GM23248 (cell line): ENCODE measurements at regions not wholly inside any gene's neighbourhood (a gene's known extent, or its start where the extent isn't known, plus 50 kb on each side); places are given as distances from the start of the nearest gene placed in this dataset.

Experiments used
- DNase-seq: peaks from one replicate; pipeline ENCODE4 v3.0.0-alpha.2; 2015
- H2AFZ ChIP-seq: fragments of 200-600 bp; sonication (generic); 2 replicates; pipeline ENCODE4 v1.6.1; 2016; ENCODE audit warnings: antibody characterized with exemption
- H3F3A ChIP-seq: fragments of 200-600 bp; sonication (generic); 2 replicates; pipeline ENCODE4 v1.6.1; 2016; ENCODE audit warnings: mild to moderate bottlenecking, antibody characterized with exemption, mixed run types; ENCODE audit not compliant: insufficient read depth
- H3K27ac ChIP-seq: fragments of 200-600 bp; sonication (generic); 2 replicates; pipeline ENCODE4 v1.5.1; 2016; ENCODE audit warnings: mild to moderate bottlenecking
- H3K27me3 ChIP-seq: fragments of 200-600 bp; sonication (generic); replicated peaks from 2 replicates; pipeline ENCODE4 v1.6.1; 2016; ENCODE audit warnings: mild to moderate bottlenecking; ENCODE audit not compliant: insufficient read depth
- H3K36me3 ChIP-seq: fragments of 200-600 bp; sonication (generic); 2 replicates; pipeline ENCODE4 v1.6.1; 2016; ENCODE audit warnings: low read depth, mild to moderate bottlenecking
- H3K4me1 ChIP-seq: fragments of 200-600 bp; sonication (generic); 2 replicates; pipeline ENCODE4 v1.6.1; 2016; ENCODE audit warnings: mild to moderate bottlenecking; ENCODE audit not compliant: insufficient read depth
- H3K4me2 ChIP-seq: fragments of 200-600 bp; sonication (generic); one replicate; pipeline ENCODE4 v1.6.1; 2016; ENCODE audit warnings: mild to moderate bottlenecking; ENCODE audit not compliant: unreplicated experiment
- H3K4me3 ChIP-seq: fragments of 200-600 bp; sonication (generic); 2 replicates; pipeline ENCODE4 v1.5.1; 2016; ENCODE audit warnings: mild to moderate bottlenecking
- H3K79me2 ChIP-seq: fragments of 200-600 bp; sonication (generic); 2 replicates; pipeline ENCODE4 v1.6.1; 2016; ENCODE audit warnings: mild to moderate bottlenecking; ENCODE audit not compliant: insufficient read depth
- H3K9ac ChIP-seq: fragments of 200-600 bp; sonication (generic); 2 replicates; pipeline ENCODE4 v1.6.1; 2016; ENCODE audit warnings: mild to moderate bottlenecking
- H3K9me2 ChIP-seq: fragments of 200-600 bp; sonication (generic); 2 replicates; pipeline ENCODE4 v1.6.1; 2016; ENCODE audit warnings: mixed run types, mild to moderate bottlenecking, moderate library complexity; ENCODE audit not compliant: insufficient read depth
- H3K9me3 ChIP-seq: fragments of 200-600 bp; sonication (generic); one replicate; pipeline ENCODE4 v1.6.1; 2017; ENCODE audit warnings: low read depth
- H4K20me1 ChIP-seq: fragments of 200-600 bp; sonication (generic); 2 replicates; pipeline ENCODE4 v1.6.0; 2016; ENCODE audit not compliant: insufficient read depth
- EZH2 ChIP-seq: fragments of 200-600 bp; sonication (generic); IDR thresholded peaks from 2 replicates; pipeline ENCODE4 v1.6.1; 2018; ENCODE audit warnings: antibody characterized with exemption, mild to moderate bottlenecking; ENCODE audit not compliant: insufficient read depth, poor library complexity, severe bottlenecking
- EZH2phosphoT487 ChIP-seq: fragments of 200-600 bp; sonication (generic); IDR thresholded peaks from 2 replicates; pipeline ENCODE4 v1.6.1; 2018; ENCODE audit warnings: antibody characterized with exemption, moderate library complexity, mild to moderate bottlenecking, low read depth; ENCODE audit not compliant: insufficient read depth
- WGBS, 2 experiments: methylation state at CpG; one replicate each; pipeline ENCODE4 v1.1.6; 2015 to 2017; ENCODE audit warnings: low lambda C conversion rate in 2 of 2, low coverage in 1 of 2; ENCODE audit errors: missing lambda C conversion rate in 2 of 2; 5-methylcytosine and 5-hydroxymethylcytosine counted together
- in situ Hi-C: fragments of 300-500 bp; cut with MboI; formaldehyde crosslinking; loops from 2 replicates; pipeline ENCODE4 v1.15.0; 2020

DNA sequence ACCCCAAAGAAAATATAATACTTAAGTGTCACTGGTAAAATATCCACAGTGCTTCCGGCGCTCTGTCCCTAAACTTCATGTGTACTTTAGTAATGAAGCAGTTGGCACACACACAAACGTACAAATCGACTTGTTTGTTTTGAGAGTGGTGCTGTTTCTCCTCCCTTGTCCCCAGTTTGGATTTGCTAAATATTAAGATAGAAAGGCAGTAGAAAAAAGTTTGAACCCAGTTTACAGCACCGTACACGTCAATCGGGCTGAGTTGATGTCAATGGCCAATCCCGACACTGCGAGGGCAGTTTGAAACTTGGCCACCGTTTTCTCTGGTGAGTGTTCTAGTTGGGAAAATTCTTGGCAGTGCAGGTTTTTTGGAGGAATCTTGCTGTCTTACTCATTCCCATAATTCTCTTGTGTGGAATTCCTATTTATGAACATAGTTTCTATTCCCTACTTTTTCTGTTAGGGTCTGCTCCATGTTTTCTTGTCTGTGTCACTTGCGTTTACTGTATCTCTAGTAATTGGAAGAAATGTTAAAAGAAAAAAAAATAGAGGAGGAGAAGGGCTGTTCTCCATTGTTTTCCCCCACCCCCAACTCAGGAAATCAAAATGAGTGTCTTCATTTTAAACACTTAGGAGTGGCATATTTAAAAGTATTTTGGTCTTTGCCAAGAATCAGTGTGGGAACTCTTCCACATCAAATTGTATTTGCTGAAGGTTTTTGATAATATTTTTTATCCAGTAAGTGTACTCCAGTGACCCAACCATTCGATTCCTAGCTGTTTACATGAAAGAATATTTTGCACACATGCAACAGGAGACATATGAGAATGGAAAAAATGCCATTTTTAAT is 72.3 kb downstream of the OR2B2 start:
- peak overlapping the region; percentile 99 for H3K4me3 ChIP-seq
- peak overlapping the region; percentile 100 for H3K27ac ChIP-seq
- peaks cover 28% of the 10 kb centered on the region for H3K79me2 ChIP-seq
- peaks cover 38% of the 10 kb centered on the region for H3F3A ChIP-seq
- no peaks in the 10 kb centered on the region for H3K9me2 ChIP-seq
- no peaks in the 10 kb centered on the region for H3K9me3 ChIP-seq
- H3K4me2 ChIP-seq = peak overlapping the region; percentile 97
- H2AFZ ChIP-seq = peak overlapping the region; percentile 80
- in situ Hi-C loops = no loop called here
- peaks cover 22% of the 10 kb centered on the region for H3K4me1 ChIP-seq
- H3K27me3 ChIP-seq = no peaks in the 10 kb centered on the region
- 9% methylated on average over 12 of the region's 12 CpGs for WGBS, 2 experiments
- no peak for TF ChIP-seq EZH2
- TF ChIP-seq EZH2phosphoT487 = no peak
- peak overlapping the region; percentile 100 for H3K9ac ChIP-seq
- peak; percentile 91 for DNase-seq
- no peaks in the 10 kb centered on the region for H3K36me3 ChIP-seq
- no peaks in the 10 kb centered on the region for H4K20me1 ChIP-seq

DNA sequence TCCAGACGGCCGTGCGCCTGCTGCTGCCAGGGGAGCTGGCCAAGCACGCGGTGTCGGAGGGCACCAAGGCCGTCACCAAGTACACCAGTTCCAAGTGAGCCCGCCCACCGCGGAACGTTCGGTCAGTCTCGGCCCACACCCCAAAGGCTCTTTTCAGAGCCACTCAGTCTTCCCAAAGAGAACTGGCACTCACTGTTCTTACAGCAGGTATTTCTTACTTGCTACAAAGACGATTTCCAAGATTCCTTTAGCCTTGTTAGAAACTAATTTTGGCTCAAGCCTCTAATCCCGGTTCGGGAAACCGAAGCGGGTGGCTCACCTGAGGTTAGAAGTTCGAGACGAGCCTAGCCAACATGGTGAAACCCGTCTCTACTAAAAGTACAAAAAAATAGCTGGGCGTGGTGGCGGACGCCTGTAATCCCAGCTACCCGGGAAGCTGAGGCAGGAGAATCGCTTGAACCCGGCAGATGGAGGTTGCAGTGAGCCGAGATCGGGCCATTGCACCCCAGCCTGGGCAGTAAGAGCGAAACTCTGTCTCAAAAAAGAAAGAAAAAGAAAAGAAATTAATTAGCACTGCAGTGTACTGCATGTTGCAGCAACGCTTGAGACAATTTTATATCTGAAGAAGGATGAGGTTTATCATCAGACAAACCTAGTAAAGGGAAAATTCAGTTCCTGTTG is 73.1 kb downstream of the OR2B2 start:
- H3K9ac ChIP-seq = peak overlapping the region; percentile 100
- peak overlapping the region; percentile 97 for H3K4me2 ChIP-seq
- H3K9me3 ChIP-seq = no peaks in the 10 kb centered on the region
- in situ Hi-C loops = no loop called here
- peak overlapping the region; percentile 80 for H2AFZ ChIP-seq
- WGBS, 2 experiments = 0% methylated on average over 31 of the region's 31 CpGs
- peak; percentile 69 for DNase-seq
- H4K20me1 ChIP-seq = no peaks in the 10 kb centered on the region
- H3K4me1 ChIP-seq = peaks cover 23% of the 10 kb centered on the region
- H3K4me3 ChIP-seq = peak overlapping the region; percentile 99
- H3K36me3 ChIP-seq = no peaks in the 10 kb centered on the region
- H3K27me3 ChIP-seq = no peaks in the 10 kb centered on the region
- no peaks in the 10 kb centered on the region for H3K9me2 ChIP-seq
- TF ChIP-seq EZH2phosphoT487 (no peak), EZH2 (no peak)
- peak overlapping the region; percentile 100 for H3K27ac ChIP-seq
- peaks cover 34% of the 10 kb centered on the region for H3K79me2 ChIP-seq
- H3F3A ChIP-seq = peaks cover 38% of the 10 kb centered on the region

DNA sequence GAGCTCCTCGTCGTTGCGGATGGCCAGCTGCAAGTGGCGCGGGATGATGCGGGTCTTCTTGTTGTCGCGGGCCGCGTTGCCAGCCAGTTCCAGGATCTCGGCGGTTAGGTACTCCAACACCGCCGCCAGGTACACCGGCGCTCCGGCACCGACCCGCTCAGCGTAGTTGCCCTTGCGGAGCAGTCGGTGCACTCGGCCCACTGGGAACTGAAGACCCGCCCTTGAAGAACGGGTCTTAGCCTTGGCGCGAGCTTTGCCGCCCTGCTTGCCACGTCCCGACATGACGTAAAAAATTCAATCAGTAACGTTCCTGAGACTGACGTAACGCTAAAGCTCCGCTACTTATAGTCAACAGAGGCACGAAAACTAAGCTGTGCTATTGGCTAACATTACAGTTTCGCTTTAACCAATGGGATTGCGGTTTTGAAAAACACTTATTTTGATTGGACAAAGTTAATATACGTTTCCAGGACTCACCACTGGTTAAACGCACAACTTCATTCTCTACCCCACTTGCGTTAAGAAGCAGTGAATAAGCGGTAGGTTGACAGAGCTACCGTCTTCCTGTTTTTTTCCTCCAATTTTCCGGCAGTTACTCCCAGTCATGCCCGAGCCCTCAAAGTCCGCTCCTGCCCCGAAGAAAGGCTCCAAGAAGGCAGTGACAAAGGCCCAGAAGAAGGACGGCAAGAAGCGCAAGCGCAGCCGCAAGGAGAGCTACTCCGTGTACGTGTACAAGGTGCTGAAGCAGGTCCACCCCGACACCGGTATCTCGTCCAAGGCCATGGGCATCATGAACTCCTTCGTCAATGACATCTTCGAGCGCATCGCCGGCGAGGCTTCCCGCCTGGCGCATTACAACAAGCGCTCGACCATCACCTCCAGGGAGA is 73.9 kb downstream of the OR2B2 start:
- peak overlapping the region; percentile 80 for H2AFZ ChIP-seq
- peaks cover 23% of the 10 kb centered on the region for H3K4me1 ChIP-seq
- H3F3A ChIP-seq = peaks cover 38% of the 10 kb centered on the region
- DNase-seq = peak; percentile 99
- no peaks in the 10 kb centered on the region for H4K20me1 ChIP-seq
- peak overlapping the region; percentile 99 for H3K4me3 ChIP-seq
- no peaks in the 10 kb centered on the region for H3K27me3 ChIP-seq
- H3K79me2 ChIP-seq = peaks cover 40% of the 10 kb centered on the region
- H3K4me2 ChIP-seq = peak overlapping the region; percentile 100
- no peaks in the 10 kb centered on the region for H3K9me3 ChIP-seq
- H3K9ac ChIP-seq = peak overlapping the region; percentile 100
- in situ Hi-C loops = no loop called here
- 1% methylated on average over 66 of the region's 66 CpGs for WGBS, 2 experiments
- H3K27ac ChIP-seq = peak overlapping the region; percentile 100
- no peaks in the 10 kb centered on the region for H3K9me2 ChIP-seq
- TF ChIP-seq EZH2phosphoT487 = no peak
- TF ChIP-seq EZH2 = no peak
- no peaks in the 10 kb centered on the region for H3K36me3 ChIP-seq

DNA sequence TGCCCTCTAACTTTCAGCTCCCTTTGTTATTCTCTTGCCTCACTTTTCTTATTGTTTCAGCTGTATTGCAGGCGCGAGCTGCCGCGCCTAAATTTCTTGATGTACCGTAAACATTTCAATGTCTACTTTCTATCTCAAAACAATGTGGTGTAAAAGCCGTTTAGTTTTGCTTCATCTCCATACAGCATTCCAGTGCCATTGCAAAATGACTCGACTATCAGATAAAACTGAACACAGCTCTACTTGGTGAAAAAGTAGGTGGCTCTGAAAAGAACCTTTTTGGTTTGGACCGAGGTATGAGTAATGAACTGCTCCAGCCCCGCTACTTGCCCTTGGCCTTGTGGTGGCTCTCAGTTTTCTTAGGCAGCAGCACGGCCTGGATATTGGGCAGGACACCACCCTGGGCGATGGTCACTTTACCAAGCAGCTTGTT is 74.6 kb downstream of the OR2B2 start:
- Histone ChIP-seq H3K9me2 (no peaks in the 10 kb centered on the region), H2AFZ (peak overlapping the region; percentile 60), H3K27me3 (no peaks in the 10 kb centered on the region), H3K79me2 (peaks cover 46% of the 10 kb centered on the region), H3K9ac (peak overlapping the region; percentile 100), H3K4me1 (peaks cover 23% of the 10 kb centered on the region), H3K27ac (peak overlapping the region; percentile 100), H3K4me2 (peak overlapping the region; percentile 100), H3K4me3 (peak overlapping the region; percentile 99), H3F3A (peaks cover 38% of the 10 kb centered on the region), H3K36me3 (no peaks in the 10 kb centered on the region), H4K20me1 (no peaks in the 10 kb centered on the region), H3K9me3 (no peaks in the 10 kb centered on the region)
- 0 to 2% methylated on average over 11 of the region's 11 CpGs for WGBS, 2 experiments
- in situ Hi-C loops = no loop called here
- DNase-seq = peak; percentile 77
- TF ChIP-seq EZH2 (no peak), EZH2phosphoT487 (no peak)
